ENCODE measurements at regions not wholly inside any gene's neighbourhood (a gene's known extent, or its start where the extent isn't known, plus 50 kb on each side); places are given as distances from the start of the nearest gene placed in this dataset.
"Not testable (repeated sequence)": the region's sequence is repeated elsewhere in the genome, so short reads cannot be mapped to it uniquely, and the experiment has no call there.

DNA sequence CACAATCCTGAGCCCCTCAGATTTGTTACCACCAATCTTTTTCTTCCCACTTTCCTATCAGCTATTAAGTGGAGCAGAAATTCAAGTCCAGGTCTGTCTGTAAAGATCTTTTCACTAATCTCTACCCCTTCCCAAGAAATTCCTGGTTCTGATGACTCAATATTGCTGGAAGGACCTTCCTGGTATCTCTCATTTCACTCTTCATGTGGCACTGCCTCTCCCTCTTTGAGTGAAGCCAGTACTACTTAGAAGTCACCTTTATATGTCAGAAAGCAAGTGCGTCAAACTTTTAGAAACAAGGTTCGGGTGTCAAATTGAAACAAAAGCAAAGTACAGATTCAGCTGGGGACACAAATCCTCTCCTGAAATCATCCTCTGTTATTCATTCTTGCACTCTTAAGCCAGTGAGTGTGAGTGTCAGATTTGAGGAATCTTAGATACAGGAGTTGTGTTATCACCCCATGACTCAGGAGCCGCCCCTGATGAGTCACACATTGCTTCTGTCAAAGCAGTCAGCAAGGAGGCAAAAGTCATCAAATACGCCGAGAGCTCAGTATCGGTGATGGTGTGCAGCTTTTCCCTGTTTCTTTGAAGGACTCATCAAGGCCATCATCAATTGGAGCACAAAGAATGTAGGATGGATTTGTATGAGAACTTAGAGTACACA lies 313.0 kb downstream of the CETN3 start:
- DNase-seq (ENCODE audit: extremely low read depth in 1 of 11, low read depth in 9 of 11, low spot score in 4 of 11): no peak

DNA sequence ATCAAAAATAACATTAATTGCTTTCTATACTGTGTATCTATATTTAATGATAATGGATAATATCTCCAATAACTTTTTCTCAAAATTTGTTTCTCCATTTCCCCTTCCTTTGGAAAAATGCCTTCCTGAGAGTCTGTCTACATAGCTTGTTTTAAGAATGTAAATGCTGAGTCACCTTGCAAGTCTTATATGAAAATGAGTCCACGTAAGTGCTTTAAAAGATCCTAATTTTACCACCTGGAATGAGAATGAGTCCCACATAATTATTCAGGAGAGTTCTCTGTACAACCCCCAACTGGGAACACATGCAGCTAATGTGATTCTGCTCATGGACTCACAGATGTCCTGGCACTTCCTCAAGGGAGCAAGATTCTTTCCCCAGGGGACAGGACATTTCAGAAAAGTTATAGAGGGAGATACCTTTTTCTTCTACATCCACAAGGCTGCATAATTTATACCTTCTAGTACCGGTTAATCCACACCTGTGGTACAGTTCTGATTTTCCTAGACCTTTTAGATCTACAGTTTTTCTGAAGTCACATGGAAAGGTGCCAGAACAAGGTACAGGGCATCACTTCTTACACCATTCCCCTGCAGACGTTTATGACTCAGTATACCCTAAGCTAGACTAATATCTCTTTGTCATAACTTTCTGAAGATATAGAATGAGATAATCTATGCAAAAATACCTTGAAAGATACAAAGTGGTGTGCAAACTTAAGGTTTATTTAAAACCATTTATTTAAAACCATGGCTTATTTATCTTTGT lies 314.1 kb downstream of the CETN3 start:
- no peak for DNase-seq (ENCODE audit: extremely low read depth in 1 of 11, low read depth in 9 of 11, low spot score in 4 of 11)

DNA sequence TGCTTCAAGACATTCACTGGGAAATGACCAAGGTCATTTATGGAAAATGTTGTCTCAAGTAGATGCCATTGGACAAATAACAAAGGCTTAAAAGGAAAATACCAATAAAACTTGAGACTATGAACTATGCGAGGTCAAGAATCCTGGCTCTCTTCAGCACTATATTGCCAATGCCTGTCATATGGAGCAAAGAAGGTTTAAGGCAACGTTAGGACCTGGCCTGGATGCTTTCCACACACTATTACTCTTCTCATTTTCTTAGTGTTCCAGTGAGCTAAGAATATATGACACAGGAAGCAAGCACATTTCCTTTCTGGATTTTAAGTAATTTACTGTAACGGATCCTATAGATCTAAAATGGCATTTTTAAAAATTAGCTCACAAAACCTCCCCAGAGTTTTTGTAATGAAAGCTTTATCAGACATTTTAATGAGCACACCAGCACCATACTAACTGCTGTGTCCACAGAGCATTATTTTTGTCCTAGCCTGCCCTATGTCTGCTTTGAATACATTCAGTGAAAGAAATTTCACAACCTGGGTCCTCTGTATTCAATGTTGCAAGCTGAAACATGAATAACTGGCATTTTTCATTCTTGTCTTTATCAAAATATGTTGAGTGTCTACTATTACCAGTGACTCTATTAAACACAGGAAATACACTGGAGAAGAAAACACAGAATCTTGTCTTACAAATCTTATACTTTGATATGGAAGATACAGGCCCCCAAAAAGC lies 315.6 kb downstream of the CETN3 start:
- peak in 8 of 11 donors; percentile 13 to 50 (median 34) for DNase-seq (ENCODE audit: extremely low read depth in 1 of 11, low read depth in 9 of 11, low spot score in 4 of 11)

DNA sequence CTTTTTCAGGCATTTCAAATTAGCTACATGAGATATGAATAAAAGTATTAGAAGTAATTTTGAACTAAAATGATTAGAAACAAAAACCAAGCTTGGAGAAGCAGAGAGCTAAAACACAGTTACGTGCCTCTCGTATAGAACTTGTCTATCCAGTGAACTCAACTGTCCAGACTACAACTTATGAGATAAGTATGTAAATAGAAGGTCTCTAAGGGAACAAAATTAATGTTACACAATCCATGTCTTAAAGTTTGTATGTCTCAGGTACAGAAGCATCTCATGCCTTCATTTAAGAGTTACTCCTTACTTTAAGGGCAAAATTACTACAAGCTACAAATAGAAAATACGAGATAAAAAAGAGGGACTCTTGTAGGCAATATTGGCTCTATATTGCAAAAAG lies 316.8 kb downstream of the CETN3 start:
- DNase-seq (ENCODE audit: extremely low read depth in 1 of 11, low read depth in 9 of 11, low spot score in 4 of 11): no peak

DNA sequence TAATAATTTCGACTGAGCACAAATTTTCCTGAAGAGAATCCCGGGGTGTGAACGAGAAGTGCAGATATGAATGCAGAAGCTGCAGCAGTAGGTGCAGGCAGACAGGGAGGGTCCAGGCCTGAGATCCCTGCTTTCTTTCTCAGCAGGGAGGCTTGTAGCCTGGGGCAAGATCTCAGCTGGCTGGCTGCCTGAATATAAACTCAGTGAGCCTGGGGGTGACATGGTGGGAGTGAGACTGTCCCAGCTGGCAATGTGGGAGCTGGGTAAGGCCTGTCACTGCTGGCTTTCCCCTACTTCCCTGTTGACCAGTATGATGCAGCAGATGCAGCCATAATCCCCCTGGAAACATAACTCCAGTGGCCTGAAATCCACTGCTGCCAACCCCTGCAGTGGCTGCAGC lies 325.2 kb downstream of the CETN3 start:
- DNase-seq (ENCODE audit: extremely low read depth in 1 of 11, low read depth in 9 of 11, low spot score in 4 of 11): no peak

DNA sequence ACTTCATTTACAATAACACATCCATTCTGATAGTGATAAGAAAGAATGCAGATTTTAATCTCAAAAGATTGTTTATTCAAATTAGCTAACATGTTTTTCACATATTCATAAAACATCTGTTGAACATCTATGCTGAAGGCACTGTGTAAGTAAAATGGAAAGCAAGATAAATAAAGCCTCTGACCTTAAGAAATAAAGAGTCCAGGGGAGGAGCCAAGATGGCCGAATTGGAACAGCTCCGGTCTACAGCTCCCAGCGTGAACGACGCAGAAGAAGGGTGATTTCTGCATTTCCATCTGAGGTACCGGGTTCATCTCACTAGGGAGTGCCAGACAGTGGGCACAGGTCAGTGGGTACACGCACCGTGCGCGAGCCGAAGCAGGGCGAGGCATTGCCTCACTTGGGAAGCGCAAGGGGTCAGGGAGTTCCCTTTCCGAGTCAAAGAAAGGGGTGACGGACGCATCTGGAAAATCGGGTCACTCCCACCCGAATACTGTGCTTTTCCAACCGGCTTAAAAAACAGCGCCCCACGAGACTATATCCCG lies 336.5 kb downstream of the CETN3 start:
- peak in 2 of 11 donors; percentile 4 to 5 for DNase-seq (ENCODE audit: extremely low read depth in 1 of 11, low read depth in 9 of 11, low spot score in 4 of 11)

DNA sequence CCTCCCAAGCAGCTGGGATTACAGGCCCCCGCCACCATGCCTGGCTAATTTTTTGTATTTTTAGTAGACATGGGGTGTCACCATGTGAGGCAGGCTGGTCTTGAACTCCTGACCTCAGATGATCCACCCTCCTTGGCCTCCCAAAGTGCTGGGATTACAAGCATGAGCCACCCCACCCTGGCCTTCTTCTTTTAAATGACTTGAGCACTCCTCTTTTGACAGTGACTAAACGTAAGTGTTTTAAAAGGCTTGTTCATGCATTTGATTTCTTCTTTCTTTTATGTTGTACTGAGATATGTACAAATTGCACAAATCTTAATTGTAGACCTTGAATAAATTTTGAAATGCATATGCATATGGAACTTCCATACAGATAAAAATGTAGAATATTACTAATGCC lies 337.9 kb downstream of the CETN3 start:
- no peak for DNase-seq (ENCODE audit: extremely low read depth in 1 of 11, low read depth in 9 of 11, low spot score in 4 of 11)

DNA sequence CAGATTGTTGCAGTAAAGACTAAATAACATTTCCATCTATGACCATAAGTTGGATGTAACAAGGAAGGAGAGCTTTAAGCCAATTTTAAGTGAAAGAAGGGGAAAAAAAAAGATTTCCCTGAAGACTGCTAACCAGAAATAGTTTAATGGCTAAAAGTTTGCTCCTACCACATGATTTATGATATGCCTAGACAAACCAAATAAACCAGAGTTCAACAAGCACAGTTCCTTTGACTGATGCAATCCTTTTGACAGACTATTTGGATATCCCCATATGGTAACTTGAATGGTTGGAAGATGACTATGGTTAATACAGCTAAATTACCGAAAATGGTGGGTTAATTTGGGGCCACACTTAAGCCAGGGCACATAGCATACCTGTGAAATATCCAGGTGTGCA lies 338.5 kb downstream of the CETN3 start:
- no peak for DNase-seq (ENCODE audit: extremely low read depth in 1 of 11, low read depth in 9 of 11, low spot score in 4 of 11)

DNA sequence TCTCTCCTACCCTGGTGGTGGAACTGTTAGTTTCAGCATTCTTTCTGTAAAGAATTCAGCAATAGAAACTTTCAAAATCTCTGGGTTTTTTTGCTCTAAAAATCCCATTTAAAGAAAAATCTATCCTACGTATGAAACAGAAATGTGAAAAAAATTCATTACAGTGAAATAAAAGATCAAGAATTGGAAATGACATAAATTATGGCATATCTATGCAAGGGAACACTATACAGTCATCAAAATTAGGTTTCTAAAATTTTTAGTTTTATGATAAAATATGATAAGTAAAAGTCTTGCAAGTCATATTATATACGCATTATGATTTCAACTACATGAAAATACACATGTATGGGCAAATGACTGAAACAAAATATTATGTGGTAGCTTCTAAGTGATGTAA lies 342.6 kb downstream of the CETN3 start:
- no peak for DNase-seq (ENCODE audit: extremely low read depth in 1 of 11, low read depth in 9 of 11, low spot score in 4 of 11)

DNA sequence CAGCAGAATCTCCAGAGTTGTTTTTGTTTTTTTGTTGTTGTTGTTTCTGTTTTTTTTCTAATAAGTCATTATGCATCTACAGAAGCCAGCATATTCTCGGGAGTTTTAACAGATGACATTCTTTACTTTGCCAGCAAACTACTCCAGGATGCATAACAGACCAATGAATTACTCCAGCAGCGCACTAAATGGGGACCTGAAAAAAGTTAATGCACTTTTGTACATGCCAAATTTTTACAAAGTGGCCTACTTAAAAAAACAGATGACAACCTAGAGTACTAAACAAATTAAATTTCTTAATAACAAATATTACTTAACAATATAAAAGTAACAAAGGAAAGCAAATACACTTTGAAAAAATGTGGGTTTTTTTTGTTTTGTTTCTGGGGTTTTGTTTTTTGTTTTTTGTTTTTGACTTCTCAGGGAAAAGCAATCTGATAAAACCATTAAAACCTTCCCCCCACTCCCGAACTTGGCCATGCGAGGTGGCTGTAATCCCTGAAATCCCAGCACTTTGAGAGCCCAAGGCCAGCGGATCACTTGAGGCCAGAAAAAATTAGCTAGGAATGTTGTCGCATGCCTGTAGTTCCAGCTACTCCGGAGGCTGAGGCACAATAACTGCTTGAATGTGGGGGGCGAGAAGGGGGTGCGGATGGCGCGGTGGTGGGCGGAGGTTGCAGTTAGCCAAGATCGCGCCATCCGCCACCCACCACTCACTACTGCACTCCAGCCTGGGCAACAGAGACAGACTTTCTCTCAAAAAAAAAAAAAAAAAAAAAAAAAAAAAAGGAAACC lies 352.4 kb downstream of the CETN3 start:
- DNase-seq (ENCODE audit: extremely low read depth in 1 of 11, low read depth in 9 of 11, low spot score in 4 of 11): no peak

DNA sequence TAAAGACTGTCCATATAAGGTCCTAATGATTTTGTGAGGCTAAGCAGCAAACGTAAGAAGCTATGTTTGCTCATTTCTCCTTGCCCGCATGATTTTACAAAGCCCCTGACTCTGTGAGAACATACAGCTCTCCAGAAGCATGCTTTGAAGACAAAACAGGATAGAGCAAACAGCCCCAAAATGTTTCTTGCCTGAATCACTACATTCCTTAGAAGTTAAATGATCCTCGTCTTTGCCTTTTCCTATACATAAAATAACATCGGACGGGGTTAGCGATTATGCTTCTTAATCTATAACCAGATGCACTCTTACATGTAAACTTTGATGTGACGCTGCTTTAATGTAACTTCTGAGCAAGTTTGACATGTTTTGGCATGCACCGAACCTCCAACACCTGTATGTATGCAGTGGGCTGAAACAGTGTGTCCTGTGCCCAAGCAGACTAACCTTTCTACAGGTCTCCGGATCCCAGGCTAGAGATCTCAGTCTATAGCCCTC lies 353.7 kb downstream of the CETN3 start:
- DNase-seq (ENCODE audit: extremely low read depth in 1 of 11, low read depth in 9 of 11, low spot score in 4 of 11): no peak

DNA sequence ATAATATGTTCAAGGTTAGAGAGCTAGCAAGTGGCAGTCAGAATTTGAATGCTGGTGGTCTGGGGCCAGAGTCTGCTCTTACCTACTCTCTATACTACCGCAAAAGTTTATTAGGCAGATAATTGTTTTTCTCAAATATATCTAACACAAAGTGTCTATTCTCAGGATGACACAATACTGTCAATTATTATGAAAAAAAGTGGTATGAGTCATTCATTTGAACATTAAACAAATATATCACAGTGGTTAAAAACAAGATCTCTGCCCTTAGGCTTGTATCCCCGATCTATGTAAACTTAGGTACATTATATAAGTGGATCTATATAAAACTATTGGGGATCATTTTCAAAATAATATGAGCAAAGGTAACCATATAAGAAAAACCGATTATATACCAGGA lies 354.9 kb downstream of the CETN3 start:
- no peak for DNase-seq (ENCODE audit: extremely low read depth in 1 of 11, low read depth in 9 of 11, low spot score in 4 of 11)

DNA sequence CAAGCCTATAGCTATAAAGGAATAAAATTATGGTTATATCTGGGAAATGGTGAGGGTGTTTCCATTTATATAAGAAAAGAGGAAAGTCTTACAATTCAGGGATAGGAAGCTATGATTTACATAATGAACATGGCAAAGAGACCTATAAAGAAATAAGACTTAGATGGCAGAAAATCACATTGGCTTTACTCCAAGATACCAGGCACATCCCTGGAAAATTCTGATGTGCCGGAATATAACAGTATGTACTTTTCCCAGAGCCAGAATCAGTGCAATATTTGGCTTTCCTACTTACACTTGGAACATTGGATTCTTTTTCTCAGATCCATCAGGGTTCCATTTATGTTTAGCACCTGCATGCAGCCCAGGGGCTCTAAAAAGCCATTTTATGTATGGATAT lies 357.8 kb downstream of the CETN3 start:
- no peak for DNase-seq (ENCODE audit: extremely low read depth in 1 of 11, low read depth in 9 of 11, low spot score in 4 of 11)

DNA sequence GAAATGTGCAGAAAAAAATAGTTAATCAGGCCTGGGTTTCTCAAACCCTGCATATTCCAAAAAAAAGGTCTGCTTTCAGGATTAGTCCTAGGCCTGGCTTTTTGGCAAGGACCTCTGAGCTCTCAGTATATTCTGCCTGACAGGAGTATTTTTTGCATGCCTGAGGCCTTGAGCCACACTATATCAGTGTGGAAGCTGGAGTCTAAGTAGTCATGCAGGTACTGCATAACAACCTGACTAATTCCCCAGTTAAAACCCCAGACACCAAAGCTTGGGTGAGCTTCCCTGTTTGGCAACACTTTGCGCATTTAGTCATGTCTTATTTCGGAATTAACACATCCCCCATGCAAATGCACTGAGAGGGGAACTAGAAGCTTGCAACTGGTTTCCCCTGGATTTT lies 359.5 kb downstream of the CETN3 start:
- no peak for DNase-seq (ENCODE audit: extremely low read depth in 1 of 11, low read depth in 9 of 11, low spot score in 4 of 11)

DNA sequence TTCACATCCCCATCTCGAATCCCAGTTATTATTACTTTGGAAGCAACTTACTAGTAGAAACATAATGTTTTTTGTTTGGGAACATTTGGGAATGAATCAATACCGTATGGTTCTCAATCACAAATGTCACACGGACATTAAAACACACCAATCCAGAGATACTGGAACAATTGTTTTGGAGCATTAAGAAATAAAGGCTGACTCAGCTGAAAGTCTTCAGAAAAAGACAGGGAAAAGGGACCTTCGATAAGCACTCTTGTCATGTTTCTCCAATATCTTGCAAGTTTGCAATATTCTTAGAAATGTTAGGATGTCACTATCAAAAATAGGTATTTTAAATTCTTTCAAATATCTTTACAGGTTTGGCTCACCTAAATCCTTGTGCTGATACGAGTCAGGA lies 362.4 kb downstream of the CETN3 start:
- DNase-seq (ENCODE audit: extremely low read depth in 1 of 11, low read depth in 9 of 11, low spot score in 4 of 11): no peak

DNA sequence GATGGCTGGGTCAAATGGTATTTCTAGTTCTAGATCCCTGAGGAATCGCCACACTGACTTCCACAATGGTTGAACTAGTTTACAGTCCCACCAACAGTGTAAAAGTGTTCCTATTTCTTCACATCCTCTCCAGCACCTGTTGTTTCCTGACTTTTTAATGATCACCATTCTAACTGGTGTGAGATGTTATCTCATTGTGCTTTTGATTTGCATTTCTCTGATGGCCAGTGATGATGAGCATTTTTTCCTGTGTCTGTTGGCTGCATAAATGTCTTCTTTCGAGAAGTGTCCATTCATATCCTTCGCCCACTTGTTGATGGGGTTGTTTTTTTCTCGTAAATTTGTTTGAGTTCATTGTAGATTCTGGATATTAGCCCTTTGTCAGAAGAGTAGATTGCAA lies 369.5 kb downstream of the CETN3 start:
- DNase-seq (ENCODE audit: extremely low read depth in 1 of 11, low read depth in 9 of 11, low spot score in 4 of 11): not testable (repeated sequence)

DNA sequence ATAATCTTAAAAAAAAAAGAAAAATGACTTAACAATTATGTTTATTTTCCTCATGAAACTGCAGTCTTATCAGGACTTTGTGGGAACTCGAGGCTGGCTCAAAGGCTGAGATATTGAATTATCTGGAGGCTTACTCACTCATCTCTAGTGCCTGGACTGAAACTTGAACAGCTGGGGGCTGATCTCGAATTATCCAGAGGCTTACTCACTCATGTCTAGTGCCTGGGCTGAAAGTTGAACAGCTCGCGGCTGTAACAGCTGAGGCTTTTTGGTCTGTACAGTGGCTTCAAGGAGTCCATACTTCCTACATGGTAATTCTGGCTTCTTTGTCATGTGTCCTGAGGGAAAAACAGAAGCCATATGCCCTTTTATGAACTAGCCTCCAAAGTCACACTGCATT lies 371.9 kb downstream of the CETN3 start:
- DNase-seq (ENCODE audit: extremely low read depth in 1 of 11, low read depth in 9 of 11, low spot score in 4 of 11): no peak

DNA sequence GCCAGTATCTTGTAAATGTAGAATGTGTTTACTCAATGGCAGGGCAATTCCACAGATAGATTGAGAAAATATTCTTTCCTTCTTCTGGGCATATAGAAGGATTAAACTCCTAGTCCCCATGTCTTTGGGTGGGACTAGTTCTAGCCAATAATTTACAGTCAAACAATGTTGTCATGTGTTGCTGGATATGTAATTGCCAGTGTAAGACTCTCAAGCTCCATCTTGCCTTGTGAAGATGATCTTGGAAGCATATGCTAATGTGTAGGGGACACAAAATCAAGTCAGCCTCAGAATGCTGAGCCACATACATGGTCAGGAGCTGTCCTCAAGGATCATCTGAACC lies 386.9 kb downstream of the CETN3 start:
- DNase-seq (ENCODE audit: extremely low read depth in 1 of 11, low read depth in 9 of 11, low spot score in 4 of 11): no peak

DNA sequence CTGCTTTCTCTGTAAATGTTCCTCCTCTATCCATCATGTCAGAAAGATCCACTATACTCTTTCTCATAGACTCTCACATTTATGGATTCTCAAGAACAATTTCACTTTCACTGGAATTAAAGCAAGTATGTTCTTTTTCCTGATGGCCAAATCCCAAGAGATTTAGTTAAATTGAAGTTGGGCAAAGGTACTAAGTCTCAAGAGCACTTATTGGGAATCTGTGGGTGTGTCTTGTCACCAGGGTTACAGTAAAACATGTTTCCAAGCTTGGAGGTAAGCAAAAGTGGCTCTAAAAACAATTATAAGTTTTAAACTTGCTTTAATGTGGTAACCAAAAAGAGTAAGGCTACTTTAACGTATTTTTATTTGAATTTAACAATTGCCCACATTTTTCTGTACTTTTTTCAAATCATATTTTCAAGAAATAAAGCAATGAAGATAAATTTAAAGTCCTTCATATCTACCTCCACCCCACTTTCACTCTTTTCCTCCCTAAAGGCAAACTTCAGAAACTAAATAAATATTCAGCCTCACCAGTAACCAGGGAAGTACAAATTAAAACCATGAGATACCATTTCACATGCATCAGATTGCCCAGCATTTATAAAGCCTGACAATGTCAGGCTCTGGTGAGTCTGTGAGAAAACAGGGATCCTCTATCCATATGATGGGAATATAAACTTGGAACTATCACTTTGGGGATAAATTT lies 387.4 kb downstream of the CETN3 start:
- no peak for DNase-seq (ENCODE audit: extremely low read depth in 1 of 11, low read depth in 9 of 11, low spot score in 4 of 11)

All from renal cortex interstitium (tissue), 11 donors.